T-helper 9 cell (primary cell): ENCODE measurements at regions not wholly inside any gene's neighbourhood (a gene's known extent, or its start where the extent isn't known, plus 50 kb on each side); places are given as distances from the start of the nearest gene placed in this dataset.

Experiments
- DNase-seq: peaks from one replicate; pipeline ENCODE4 v3.0.0-alpha.2; 2020

DNA sequence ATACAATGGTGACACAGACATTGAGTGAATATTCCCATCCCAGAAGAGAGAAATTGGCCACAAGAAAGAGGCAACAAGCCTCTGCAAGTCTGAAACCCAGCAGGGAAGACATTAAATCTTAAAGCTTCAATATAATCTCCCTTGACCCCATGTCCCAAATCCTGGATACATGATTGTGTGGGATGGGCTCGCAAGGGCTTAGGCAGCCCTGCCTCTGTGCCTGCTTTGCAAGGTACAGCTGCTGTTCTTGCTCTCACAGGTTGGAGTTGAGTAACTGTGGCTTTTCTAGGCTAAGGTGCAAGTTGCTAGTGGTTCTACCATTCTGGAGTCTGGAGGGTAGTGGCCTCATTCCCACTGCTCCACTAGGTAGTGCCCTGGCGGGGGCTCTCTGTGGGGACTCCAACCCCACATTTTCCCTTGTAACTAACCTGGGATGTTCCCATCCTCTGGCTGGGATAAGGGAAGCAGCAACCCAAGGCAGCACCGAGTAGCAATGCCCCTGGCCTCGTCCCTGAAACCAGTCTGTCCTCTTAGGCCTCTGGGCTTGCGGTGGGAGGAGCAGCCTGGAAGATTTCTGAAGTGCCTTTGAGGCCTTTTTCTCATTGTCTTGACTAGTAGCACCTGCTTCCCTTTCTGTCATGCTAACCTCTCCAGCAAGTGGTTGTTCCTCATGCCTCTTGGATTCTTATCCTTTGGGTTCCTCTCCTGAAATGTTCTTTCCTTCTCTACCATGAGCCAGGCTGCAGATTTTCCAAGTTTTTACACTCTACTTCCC lies 90.0 kb downstream of the FAM174B start:
- DNase-seq: no peak

DNA sequence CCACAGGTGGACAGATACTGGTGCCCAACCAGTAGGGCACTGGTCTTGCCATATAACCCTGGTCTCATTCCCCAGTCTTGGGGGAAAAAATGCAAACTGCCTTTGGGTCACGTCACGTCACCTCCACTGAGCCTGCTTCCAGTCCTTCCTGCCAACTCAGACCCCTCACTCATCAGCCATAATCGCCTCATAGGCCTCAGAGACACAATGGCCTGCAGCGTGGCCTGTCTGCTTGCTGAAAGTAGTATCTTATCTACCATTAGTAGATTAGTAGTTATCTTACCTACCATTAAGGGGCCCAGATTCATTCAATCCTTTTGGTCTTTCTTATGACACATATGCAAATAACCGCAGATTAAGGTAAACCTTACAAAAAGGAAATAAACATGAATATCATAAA lies 93.8 kb downstream of the FAM174B start:
- DNase-seq: no peak

DNA sequence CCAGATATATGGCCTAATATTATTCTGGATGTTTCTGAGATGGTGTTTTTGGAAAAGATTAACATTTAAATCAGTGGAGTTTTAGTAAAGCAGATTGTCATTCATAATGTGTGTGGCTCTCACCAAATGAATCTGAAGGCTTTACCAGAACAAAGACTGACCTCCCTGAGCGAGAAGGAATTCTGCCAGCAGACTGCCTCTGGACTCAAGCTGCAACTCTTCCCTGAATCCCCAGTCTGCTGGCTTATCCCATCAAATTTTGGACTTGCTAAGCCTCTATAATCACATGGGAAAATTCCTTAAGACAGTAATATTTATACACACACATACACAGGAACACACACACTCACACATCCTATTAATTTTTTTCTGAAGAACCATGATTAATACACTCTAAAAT lies 102.3 kb downstream of the FAM174B start:
- DNase-seq: no peak

DNA sequence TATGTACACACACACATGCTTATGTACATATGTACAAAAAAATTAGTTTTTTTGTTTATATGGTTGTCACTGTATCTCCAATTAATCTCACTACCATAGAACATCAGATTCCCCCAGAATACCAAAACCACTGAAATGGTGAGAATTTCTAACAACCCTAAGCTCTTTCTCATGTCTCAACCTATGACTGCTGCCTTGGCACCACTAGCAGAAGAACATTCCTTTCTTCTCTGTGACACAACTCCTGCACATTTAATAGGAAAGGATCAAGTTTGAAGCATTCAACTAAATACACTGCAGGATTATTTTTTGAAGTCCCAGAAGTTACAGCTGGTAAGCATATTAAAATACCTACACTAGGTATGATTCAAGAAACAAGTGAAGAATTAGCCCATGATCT lies 109.6 kb downstream of the FAM174B start:
- DNase-seq: no peak

DNA sequence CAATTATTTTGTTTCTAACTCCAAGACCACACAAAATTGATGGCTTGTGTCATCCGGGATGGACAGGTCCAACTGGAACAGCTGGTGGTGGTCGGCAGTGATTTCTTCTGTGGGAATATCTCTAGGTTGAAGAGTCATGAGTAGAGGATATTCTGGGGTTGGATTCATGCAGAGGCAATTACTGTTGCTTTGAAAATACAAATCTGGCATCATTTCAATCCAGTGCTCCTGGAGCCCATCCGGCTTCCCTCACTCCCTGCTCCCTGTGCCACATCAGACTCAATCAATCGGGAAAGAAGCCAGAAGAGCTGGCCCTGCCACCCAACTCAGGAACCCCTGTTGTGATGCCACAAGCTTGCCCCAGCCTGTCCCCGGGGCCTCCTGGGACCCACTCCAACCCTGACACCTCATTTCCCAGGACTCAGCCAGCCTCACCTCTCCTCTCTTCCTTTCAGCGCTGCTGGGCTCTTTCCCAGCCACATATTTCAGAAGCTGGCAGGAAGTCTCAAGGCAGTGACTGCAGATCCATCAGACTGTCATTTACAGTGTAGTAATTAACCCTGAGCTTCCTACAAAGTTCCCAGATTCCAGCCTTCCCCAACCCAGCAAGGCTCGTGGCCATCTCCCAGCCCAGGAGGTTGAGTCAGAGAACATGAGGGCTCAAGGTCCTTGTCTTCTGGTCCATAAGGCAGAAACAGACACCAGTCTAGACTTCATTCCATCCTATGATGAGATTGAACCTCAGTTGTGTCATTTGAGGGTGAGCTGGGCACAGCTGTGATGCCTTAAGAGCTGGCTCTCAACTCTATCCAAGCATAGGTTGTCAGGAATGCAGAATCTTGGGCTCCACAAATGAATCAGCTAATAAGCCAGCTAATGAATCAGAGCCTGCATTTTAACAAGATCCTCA lies 114.0 kb downstream of the FAM174B start:
- DNase-seq: no peak

- DNase-seq: no peak
Measured at GRCh38 chr15:92538115-92538514, 117.5 kb downstream of the FAM174B start.

DNA sequence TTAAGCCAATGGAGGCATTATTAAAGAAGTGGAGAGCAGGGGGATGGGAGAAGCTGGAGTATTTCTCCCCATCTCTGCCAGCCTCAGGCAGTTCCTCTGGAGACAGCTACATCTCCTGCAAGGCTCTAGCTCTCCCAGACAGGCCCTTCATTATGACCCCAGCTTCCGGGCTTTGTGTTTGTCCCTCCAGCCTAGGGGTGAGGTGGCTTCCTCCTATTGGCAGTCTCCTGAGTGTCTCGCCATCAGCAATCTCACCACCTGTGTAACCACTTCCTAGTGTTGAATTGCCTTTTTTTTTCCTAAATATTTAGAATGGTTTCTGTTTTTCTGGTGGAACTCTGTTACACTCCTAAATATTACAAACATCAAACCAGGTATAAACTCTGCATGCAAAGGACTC lies 122.3 kb downstream of the FAM174B start:
- DNase-seq: no peak

- DNase-seq: no peak
Measured at GRCh38 chr15:92531406-92531805, 124.2 kb downstream of the FAM174B start.

- no peak for DNase-seq
Measured at GRCh38 chr15:92528736-92529135, 126.8 kb downstream of the FAM174B start.

- no peak for DNase-seq
Measured at GRCh38 chr15:92527197-92527596, 128.4 kb downstream of the FAM174B start.

DNA sequence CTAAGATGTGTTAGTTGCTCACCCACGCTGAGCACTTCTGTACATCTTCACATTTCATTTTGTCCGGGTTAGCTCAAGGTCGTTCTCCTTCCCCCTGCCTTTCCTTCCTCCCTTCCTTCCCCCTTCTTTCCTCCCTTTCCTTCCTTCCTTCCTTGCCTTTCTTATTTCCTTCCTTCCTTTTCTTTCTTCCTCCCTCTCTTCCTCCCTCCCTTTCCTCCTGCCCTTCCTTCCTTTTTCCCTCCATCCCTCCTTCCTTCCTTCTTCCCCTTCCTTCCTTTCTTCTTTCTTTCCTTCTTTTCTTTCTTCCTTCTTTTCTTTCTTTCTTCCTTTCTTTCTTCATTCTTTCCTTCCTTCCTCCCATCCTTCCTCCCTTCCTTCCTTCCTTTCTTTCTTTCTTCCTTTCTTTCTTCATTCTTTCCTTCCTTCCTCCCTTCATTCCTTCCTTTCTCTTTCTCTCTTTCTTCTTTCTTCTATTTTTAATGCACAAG lies 129.8 kb downstream of the FAM174B start:
- no peak for DNase-seq

DNA sequence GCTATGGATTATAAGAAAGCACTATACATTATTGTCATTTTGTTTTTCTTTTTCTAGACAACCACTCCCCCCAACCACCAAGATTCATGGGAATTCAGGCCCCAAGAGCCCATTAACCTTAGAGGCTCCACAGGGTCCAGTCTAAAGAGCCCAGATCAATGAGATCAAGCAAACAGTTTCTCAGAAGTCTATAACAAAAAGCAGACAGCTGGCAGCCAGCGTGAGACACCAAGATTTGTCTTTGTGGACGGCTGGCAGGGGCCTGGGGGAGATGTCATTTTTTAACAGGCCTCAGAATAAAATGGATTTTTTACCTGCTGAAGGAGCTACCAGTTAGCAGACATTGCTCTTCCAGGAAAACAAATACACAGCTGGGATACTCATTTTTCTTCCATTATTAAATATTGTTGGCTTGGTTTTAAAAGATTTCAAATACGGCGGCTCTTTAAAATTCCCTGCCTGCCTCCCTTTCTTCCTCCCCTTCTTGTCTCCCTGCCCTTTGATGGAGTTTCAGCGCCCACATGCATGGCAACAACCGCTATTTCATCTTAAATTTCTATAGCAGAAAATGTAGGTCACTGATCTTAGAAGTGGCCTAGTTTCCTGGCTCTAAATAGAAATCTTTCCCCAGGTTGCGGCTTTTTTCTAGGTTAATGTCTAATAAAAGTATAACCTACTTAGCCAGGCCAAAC lies 130.6 kb downstream of the FAM174B start:
- DNase-seq: no peak

- DNase-seq: no peak
Measured at GRCh38 chr15:92524161-92524560, 130.5 kb downstream of the ST8SIA2 start.

- no peak for DNase-seq
Measured at GRCh38 chr15:92523176-92523575, 129.5 kb downstream of the ST8SIA2 start.

GRCh38 chr15:92521624-92522008 lies 127.9 kb downstream of the ST8SIA2 start:
- peak; percentile 8 for DNase-seq

DNA sequence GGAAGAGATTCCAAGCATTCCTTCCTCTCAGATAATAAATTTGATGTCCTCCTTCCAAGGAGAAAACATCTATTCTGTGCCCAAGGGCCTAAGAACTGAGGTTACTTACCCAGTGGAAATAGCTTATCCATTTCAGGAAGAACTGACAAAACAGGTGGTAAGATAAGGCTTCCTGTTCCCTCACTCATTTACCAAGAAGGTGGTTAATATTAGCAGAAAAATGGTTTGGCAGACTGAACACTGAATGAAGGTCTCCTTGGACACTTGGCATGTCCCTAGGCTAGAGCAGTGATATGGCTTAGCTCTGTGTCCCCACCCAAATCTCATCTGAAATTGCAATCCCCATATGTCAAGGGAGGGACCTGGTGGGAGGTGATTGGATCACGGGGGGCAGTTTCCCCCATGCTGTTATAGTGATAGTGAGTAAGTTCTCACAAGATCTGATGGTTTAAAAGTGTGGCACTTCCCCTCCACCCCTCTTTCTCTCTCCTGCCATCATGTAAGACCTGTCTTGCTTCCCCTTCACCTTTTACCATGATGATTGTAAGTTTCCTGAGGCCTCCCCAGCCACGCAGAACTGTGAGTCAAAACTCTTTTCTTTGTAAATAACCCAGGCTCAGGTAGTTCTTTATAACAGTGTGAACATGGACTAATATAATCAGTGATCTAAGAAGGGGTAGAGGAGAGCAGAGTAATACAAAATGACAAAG lies 127.4 kb downstream of the ST8SIA2 start:
- no peak for DNase-seq

GRCh38 chr15:92519709-92520108 lies 126.0 kb downstream of the ST8SIA2 start:
- DNase-seq: no peak
